IMR-90 (cell line): ENCODE measurements at regions not wholly inside any gene's neighbourhood (a gene's known extent, or its start where the extent isn't known, plus 50 kb on each side); places are given as distances from the start of the nearest gene placed in this dataset.

Source experiments
- BHLHE40 ChIP-seq: fragments of 150-350 bp; IDR thresholded peaks from 2 replicates; pipeline ENCODE4 v1.6.1; 2016; ENCODE audit warnings: mild to moderate bottlenecking, low read depth, low read length
- CTCF ChIP-seq: conservative IDR thresholded peaks from 2 replicates; pipeline ENCODE4 v1.5.1; 2012; ENCODE audit warnings: mild to moderate bottlenecking, low read depth, low read length, improper control_type of control experiment
- ELK1 ChIP-seq: fragments of 150-350 bp; IDR thresholded peaks from 2 replicates; pipeline ENCODE4 v1.6.1; 2016; ENCODE audit warnings: low read depth, mild to moderate bottlenecking, low read length, moderate library complexity, borderline replicate concordance
- FOS ChIP-seq: fragments of 150-350 bp; IDR thresholded peaks from 2 replicates; pipeline ENCODE4 v1.6.1; 2016; ENCODE audit warnings: low read depth, low read length
- MAFK ChIP-seq: IDR thresholded peaks from 2 replicates; pipeline ENCODE4 v1.6.1; 2012; ENCODE audit warnings: low read depth, low read length, improper control_type of control experiment
- MAZ ChIP-seq: IDR thresholded peaks from 2 replicates; pipeline ENCODE4 v1.6.1; 2012; ENCODE audit warnings: low read depth, mild to moderate bottlenecking, low read length, improper control_type of control experiment, moderate library complexity, borderline replicate concordance
- MXI1 ChIP-seq: IDR thresholded peaks from 2 replicates; pipeline ENCODE4 v1.6.1; 2012; ENCODE audit warnings: low read depth, mild to moderate bottlenecking, low read length, moderate library complexity, borderline replicate concordance
- NFE2L2 ChIP-seq: fragments of 150-350 bp; IDR thresholded peaks from 2 replicates; pipeline ENCODE4 v1.6.1; 2016; ENCODE audit warnings: low read depth, mild to moderate bottlenecking, low read length
- POLR2A ChIP-seq: IDR thresholded peaks from 2 replicates; pipeline ENCODE4 v1.6.1; 2012; ENCODE audit warnings: mild to moderate bottlenecking, low read depth, low read length
- RAD21 ChIP-seq: IDR thresholded peaks from 2 replicates; pipeline ENCODE4 v1.6.1; 2012; ENCODE audit warnings: low read length, improper control_type of control experiment
- RCOR1 ChIP-seq: IDR thresholded peaks from 2 replicates; pipeline ENCODE4 v1.6.1; 2012; ENCODE audit warnings: mild to moderate bottlenecking, low read length, improper control_type of control experiment; ENCODE audit not compliant: insufficient replicate concordance
- RFX5 ChIP-seq: IDR thresholded peaks from 2 replicates; pipeline ENCODE4 v1.8.0; 2012; ENCODE audit warnings: low read depth, mild to moderate bottlenecking, low read length, moderate library complexity
- SMC3 ChIP-seq: fragments of 150-350 bp; IDR thresholded peaks from 2 replicates; pipeline ENCODE4 v1.6.1; 2016; ENCODE audit warnings: low read depth, mild to moderate bottlenecking, antibody characterized with exemption, low read length, moderate library complexity
- TF ChIP-seq, protein P1 (sequence below): fragments of 150-350 bp; IDR thresholded peaks from 2 replicates; pipeline ENCODE4 v1.6.1; 2017; ENCODE audit warnings: mild to moderate bottlenecking, antibody characterized with exemption, low read length, low read depth

- TF ChIP-seq RAD21, result no peak
- TF ChIP-seq CTCF, result no peak
- no peak for TF ChIP-seq MXI1
- TF ChIP-seq ELK1, result no peak
- TF ChIP-seq POLR2A, result no peak
- TF ChIP-seq FOS, result no peak
- no peak for TF ChIP-seq MAFK
- no peak for TF ChIP-seq RFX5
- no peak for TF ChIP-seq BHLHE40
- TF ChIP-seq MAZ, result no peak
- TF ChIP-seq NFE2L2, result no peak
- TF ChIP-seq, protein P1, sequence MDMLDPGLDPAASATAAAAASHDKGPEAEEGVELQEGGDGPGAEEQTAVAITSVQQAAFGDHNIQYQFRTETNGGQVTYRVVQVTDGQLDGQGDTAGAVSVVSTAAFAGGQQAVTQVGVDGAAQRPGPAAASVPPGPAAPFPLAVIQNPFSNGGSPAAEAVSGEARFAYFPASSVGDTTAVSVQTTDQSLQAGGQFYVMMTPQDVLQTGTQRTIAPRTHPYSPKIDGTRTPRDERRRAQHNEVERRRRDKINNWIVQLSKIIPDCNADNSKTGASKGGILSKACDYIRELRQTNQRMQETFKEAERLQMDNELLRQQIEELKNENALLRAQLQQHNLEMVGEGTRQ, result no peak
- TF ChIP-seq RCOR1, result no peak
- no peak for TF ChIP-seq SMC3
Measured at GRCh38 chr4:66123190-66123589, 452.9 kb upstream of the EPHA5 start.
